ENCODE measurements at regions not wholly inside any gene's neighbourhood (a gene's known extent, or its start where the extent isn't known, plus 50 kb on each side); places are given as distances from the start of the nearest gene placed in this dataset.

GRCh38 chr12:24075650-24076049 is 126.2 kb upstream of the SOX5 start:
- CTCF ChIA-PET, result no interaction called here
- Histone ChIP-seq H3K79me2 (ENCODE audit: low read length) (no peaks in the 10 kb centered on the region), H3K4me3 (ENCODE audit: low read length) (no peak overlapping the region), H3K27me3 (ENCODE audit: low read length) (peaks cover 4% of the 10 kb centered on the region), H3K4me2 (ENCODE audit: low read length) (no peak overlapping the region), H3K9me3 (ENCODE audit: low read length) (no peaks in the 10 kb centered on the region), H3K36me3 (ENCODE audit: low read depth, low read length) (no peaks in the 10 kb centered on the region), H3K9me2 (replicated peaks; ENCODE audit: low read length) (no peaks in the 10 kb centered on the region), H4K20me1 (ENCODE audit: low read length) (no peaks in the 10 kb centered on the region), H3K4me1 (ENCODE audit: insufficient read depth, low read length) (no peaks in the 10 kb centered on the region), H3K9ac (ENCODE audit: low read length) (no peak overlapping the region), H2AFZ (ENCODE audit: low read length) (no peak overlapping the region), H3F3A (ENCODE audit: low read length, unreplicated experiment) (no peaks in the 10 kb centered on the region), H3K27ac (ENCODE audit: low read length) (no peak overlapping the region)
- no peak for ATAC-seq
- DNase-seq, result no peak
- POLR2A ChIA-PET (ENCODE audit: unreplicated experiment), result no interaction called here
- intact Hi-C loops (cut with micrococcal nuclease), result no loop called here
- no TSS peak for BruUV-seq (replicated peaks)
- no peak for TF ChIP-seq EZH2phosphoT487 (IDR thresholded peaks at IDR 0.05; ENCODE audit: borderline replicate concordance, low read length)
- no peak for TF ChIP-seq EZH2 (IDR thresholded peaks at IDR 0.05; ENCODE audit: low read length, unreplicated experiment)
- TF ChIP-seq CTCF (conservative IDR thresholded peaks at IDR 0.05; ENCODE audit: low read depth, low read length), result no peak

GRCh38 chr12:24073170-24073810 is 123.8 kb upstream of the SOX5 start:
- no peaks in the 10 kb centered on the region for H3K4me1 ChIP-seq (ENCODE audit: insufficient read depth, low read length)
- H3K9me2 ChIP-seq (replicated peaks; ENCODE audit: low read length), result no peaks in the 10 kb centered on the region
- intact Hi-C loops (cut with micrococcal nuclease), result no loop called here
- no TSS peak for BruUV-seq (replicated peaks)
- H3K9ac ChIP-seq (ENCODE audit: low read length), result no peak overlapping the region
- H3F3A ChIP-seq (ENCODE audit: low read length, unreplicated experiment), result no peaks in the 10 kb centered on the region
- ChIA-PET CTCF (no interaction called here), POLR2A (ENCODE audit: unreplicated experiment) (no interaction called here)
- TF ChIP-seq EZH2 (IDR thresholded peaks at IDR 0.05; ENCODE audit: low read length, unreplicated experiment), result no peak
- H3K27me3 ChIP-seq (ENCODE audit: low read length), result no peaks in the 10 kb centered on the region
- no peak overlapping the region for H3K27ac ChIP-seq (ENCODE audit: low read length)
- no peaks in the 10 kb centered on the region for H3K9me3 ChIP-seq (ENCODE audit: low read length)
- no peak overlapping the region for H3K4me2 ChIP-seq (ENCODE audit: low read length)
- no peak for ATAC-seq
- DNase-seq, result no peak
- H4K20me1 ChIP-seq (ENCODE audit: low read length), result no peaks in the 10 kb centered on the region
- H3K36me3 ChIP-seq (ENCODE audit: low read depth, low read length), result no peaks in the 10 kb centered on the region
- no peak overlapping the region for H3K4me3 ChIP-seq (ENCODE audit: low read length)
- no peak overlapping the region for H2AFZ ChIP-seq (ENCODE audit: low read length)
- no peaks in the 10 kb centered on the region for H3K79me2 ChIP-seq (ENCODE audit: low read length)

- Histone ChIP-seq H3K9ac (ENCODE audit: low read length) (no peak overlapping the region), H3K36me3 (ENCODE audit: low read depth, low read length) (no peaks in the 10 kb centered on the region), H3K9me3 (ENCODE audit: low read length) (no peaks in the 10 kb centered on the region), H4K20me1 (ENCODE audit: low read length) (no peaks in the 10 kb centered on the region), H3F3A (ENCODE audit: low read length, unreplicated experiment) (no peaks in the 10 kb centered on the region), H2AFZ (ENCODE audit: low read length) (no peak overlapping the region), H3K27ac (ENCODE audit: low read length) (no peak overlapping the region), H3K9me2 (replicated peaks; ENCODE audit: low read length) (no peaks in the 10 kb centered on the region), H3K4me1 (ENCODE audit: insufficient read depth, low read length) (no peaks in the 10 kb centered on the region), H3K4me3 (ENCODE audit: low read length) (no peak overlapping the region), H3K27me3 (ENCODE audit: low read length) (no peaks in the 10 kb centered on the region), H3K4me2 (ENCODE audit: low read length) (no peak overlapping the region), H3K79me2 (ENCODE audit: low read length) (no peaks in the 10 kb centered on the region)
- no peak for ATAC-seq
- intact Hi-C loops (cut with micrococcal nuclease), result no loop called here
- TF ChIP-seq EZH2phosphoT487 (IDR thresholded peaks at IDR 0.05; ENCODE audit: borderline replicate concordance, low read length) (no peak), EZH2 (IDR thresholded peaks at IDR 0.05; ENCODE audit: low read length, unreplicated experiment) (no peak), CTCF (conservative IDR thresholded peaks at IDR 0.05; ENCODE audit: low read depth, low read length) (no peak)
- BruUV-seq (replicated peaks), result no TSS peak
- ChIA-PET POLR2A (ENCODE audit: unreplicated experiment) (no interaction called here), CTCF (no interaction called here)
- no peak for DNase-seq
Measured at GRCh38 chr12:24072302-24072701, 122.8 kb upstream of the SOX5 start.

Data from PC-3 (cell line).